ENCODE measurements at regions not wholly inside any gene's neighbourhood (a gene's known extent, or its start where the extent isn't known, plus 50 kb on each side); places are given as distances from the start of the nearest gene placed in this dataset.
"Not testable (repeated sequence)": the region's sequence is repeated elsewhere in the genome, so short reads cannot be mapped to it uniquely, and the experiment has no call there.

- not testable (repeated sequence) for DNase-seq
Measured at GRCh38 chr15:91415258-91415657, 315.2 kb downstream of the SV2B start.

- DNase-seq: no peak
Measured at GRCh38 chr15:91420689-91421088, 320.6 kb downstream of the SV2B start.

GRCh38 chr15:91422797-91423196, 322.7 kb downstream of the SV2B start:
- DNase-seq: no peak

- peak; percentile 6 to 52 for DNase-seq
Measured at GRCh38 chr15:91424001-91424400, 323.9 kb downstream of the SV2B start.

GRCh38 chr15:91426412-91426811, 326.4 kb downstream of the SV2B start:
- DNase-seq: no peak

GRCh38 chr15:91429973-91430372, 329.9 kb downstream of the SV2B start:
- DNase-seq: no peak

GRCh38 chr15:91431041-91431715, 331.1 kb downstream of the SV2B start:
- no peak for DNase-seq

GRCh38 chr15:91435113-91435512, 335.1 kb downstream of the SV2B start:
- DNase-seq: no peak

GRCh38 chr15:91444656-91445055, 344.6 kb downstream of the SV2B start:
- DNase-seq: no peak

- DNase-seq: no peak
Measured at GRCh38 chr15:91445695-91446228, 345.7 kb downstream of the SV2B start.

- no peak for DNase-seq
Measured at GRCh38 chr15:91447991-91448644, 348.1 kb downstream of the SV2B start.

GRCh38 chr15:91453376-91453775, 353.3 kb downstream of the SV2B start:
- not testable (repeated sequence) for DNase-seq

GRCh38 chr15:91456251-91456718, 356.2 kb downstream of the SV2B start:
- no peak for DNase-seq

- no peak for DNase-seq
Measured at GRCh38 chr15:91456921-91457320, 356.9 kb downstream of the SV2B start.

- DNase-seq: no peak
Measured at GRCh38 chr15:91461377-91461776, 361.3 kb downstream of the SV2B start.

- DNase-seq: no peak
Measured at GRCh38 chr15:91465086-91465485, 365.0 kb downstream of the SV2B start.

- DNase-seq: no peak
Measured at GRCh38 chr15:91465696-91466095, 365.6 kb downstream of the SV2B start.

GRCh38 chr15:91468871-91469580, 369.0 kb downstream of the SV2B start:
- peak; percentile 94 to 96 for DNase-seq

- DNase-seq: peak in 1 of 2 experiments; percentile 31
Measured at GRCh38 chr15:91469632-91470567, 369.8 kb downstream of the SV2B start.

GRCh38 chr15:91471468-91471867, 371.4 kb downstream of the SV2B start:
- DNase-seq: no peak

- no peak for DNase-seq
Measured at GRCh38 chr15:91472316-91472756, 372.3 kb downstream of the SV2B start.

- no peak for DNase-seq
Measured at GRCh38 chr15:91473894-91474545, 374.0 kb downstream of the SV2B start.
